Muscle layer of colon (tissue), 2 donors: ENCODE measurements at regions not wholly inside any gene's neighbourhood (a gene's known extent, or its start where the extent isn't known, plus 50 kb on each side); places are given as distances from the start of the nearest gene placed in this dataset.

Source experiments
- H3K27ac ChIP-seq: one replicate; pipeline ENCODE4 v1.7.0; 2013; ENCODE audit warnings: low read depth, mild to moderate bottlenecking, low read length, moderate library complexity
- H3K27me3 ChIP-seq, 2 donors: one replicate each; pipeline ENCODE4 v1.7.0; 2013; ENCODE audit warnings: low read length in 2 of 2, mild to moderate bottlenecking in 2 of 2; ENCODE audit not compliant: insufficient read depth in 2 of 2, control insufficient read depth in 1 of 2
- H3K36me3 ChIP-seq: one replicate; pipeline ENCODE4 v1.7.0; 2013; ENCODE audit warnings: mild to moderate bottlenecking, low read length; ENCODE audit not compliant: insufficient read depth
- H3K4me1 ChIP-seq: one replicate; pipeline ENCODE4 v1.7.0; 2013; ENCODE audit warnings: mild to moderate bottlenecking, low read length; ENCODE audit not compliant: insufficient read depth
- H3K4me3 ChIP-seq, 2 donors: one replicate each; pipeline ENCODE4 v1.7.0; 2013; ENCODE audit warnings: low read length in 2 of 2, low read depth in 1 of 2, mild to moderate bottlenecking in 1 of 2, moderate library complexity in 1 of 2
- H3K9ac ChIP-seq: one replicate; pipeline ENCODE4 v1.7.0; 2013; ENCODE audit warnings: low read length
- H3K9me3 ChIP-seq: one replicate; pipeline ENCODE4 v1.7.0; 2013; ENCODE audit warnings: mild to moderate bottlenecking, low read length
- donor health status: abdominal sarcoma.
- donor health status: Adenocarcinoma of cecum.

DNA sequence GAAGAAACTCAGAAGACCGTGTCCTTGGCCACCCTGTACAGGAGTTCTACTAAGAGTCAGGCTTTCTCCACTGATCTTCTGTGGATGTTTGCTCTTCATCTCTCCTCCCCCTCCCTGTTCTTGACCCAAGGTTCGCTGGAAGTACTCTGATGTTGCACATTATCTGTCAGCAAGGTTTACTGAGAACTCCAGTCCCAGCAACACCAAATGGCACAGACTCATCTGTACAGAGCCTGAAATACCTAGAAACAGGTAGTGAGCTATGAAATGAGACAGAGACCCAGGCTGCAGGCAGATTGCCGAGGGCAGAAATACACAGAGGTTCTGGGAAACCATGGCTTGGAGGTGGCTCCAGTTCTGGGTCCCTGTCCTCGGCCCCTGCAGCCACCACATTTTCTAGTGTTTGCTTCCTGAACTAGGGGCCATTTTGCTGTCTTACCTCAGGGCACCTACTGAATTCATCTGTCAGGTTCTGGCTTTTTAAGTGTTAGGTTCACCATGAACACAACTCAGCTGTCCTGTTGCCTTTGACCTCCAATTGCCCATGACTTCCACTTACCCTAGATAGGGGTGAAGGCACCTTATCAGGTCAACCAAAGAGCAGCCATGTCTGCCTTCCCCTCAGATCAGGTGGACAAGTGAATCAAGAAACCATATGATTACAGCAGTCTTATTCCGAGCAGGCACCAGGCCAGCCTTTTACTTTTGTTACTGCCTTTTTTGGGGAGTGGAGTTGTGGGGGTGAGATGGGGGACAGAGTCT, 92.2 kb downstream of the CDC7 start:
- Histone ChIP-seq H3K4me3 (no peak overlapping the region), H3K27ac (no peak overlapping the region), H3K9ac (no peak overlapping the region), H3K27me3 (no peaks in the 10 kb centered on the region), H3K4me1 (peaks cover 17% of the 10 kb centered on the region), H3K9me3 (no peaks in the 10 kb centered on the region), H3K36me3 (no peaks in the 10 kb centered on the region)

DNA sequence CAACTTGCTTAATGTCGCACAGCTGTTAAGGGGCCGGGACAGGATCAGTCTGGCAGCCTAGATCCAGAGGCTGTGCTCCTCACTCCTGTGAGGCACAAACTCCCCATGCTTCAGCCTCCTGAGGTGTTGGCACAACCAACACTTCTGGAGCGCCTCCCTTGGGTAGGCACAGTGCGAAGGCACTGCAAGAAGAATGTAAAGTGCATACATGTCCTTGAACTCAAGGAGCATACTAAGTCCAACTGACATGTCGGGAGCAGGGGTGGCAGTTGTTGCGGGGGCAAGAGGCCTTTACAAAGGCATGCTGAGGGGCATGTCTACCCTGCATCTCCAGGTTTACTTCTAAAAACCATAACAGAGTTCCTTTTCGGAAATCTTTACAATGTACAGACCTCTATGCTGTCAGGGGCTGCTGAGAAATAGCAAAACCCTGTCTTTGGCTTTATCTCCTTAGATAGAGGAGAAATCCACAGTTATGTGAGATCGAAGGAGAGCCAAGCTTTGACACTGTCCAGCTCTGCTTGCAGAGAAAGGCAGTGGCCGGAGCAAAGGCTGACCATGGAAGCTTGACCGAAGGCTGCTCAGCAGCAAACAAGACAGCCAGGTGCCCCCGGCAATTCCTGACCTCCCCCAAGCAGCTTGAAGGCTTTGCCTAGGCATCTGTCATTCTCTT, 93.9 kb downstream of the CDC7 start:
- H3K4me1 ChIP-seq: peaks cover 17% of the 10 kb centered on the region
- no peak overlapping the region for H3K4me3 ChIP-seq

DNA sequence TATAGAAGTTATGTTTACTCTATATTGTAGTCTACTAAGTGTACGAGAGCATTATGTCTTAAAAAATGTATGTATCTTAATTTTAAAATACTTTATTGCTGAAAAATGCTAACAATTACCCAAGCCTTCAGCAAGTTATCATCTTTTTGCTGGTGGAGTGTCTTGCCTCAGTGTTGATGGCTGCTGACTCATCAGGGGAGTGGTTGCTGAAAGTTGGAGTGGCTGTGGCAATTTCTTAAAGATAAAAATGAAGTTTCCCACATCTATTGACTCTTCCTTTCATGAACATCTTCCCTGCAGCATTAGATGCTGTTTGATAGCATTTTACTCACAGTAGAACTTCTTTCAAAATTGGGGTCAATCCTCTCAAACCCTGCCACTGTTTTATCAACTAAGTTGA, 95.8 kb downstream of the CDC7 start:
- H3K4me3 ChIP-seq: no peak overlapping the region
- H3K36me3 ChIP-seq: no peaks in the 10 kb centered on the region
- H3K4me1 ChIP-seq: peaks cover 18% of the 10 kb centered on the region
- no peak overlapping the region for H3K9ac ChIP-seq
- no peaks in the 10 kb centered on the region for H3K27me3 ChIP-seq
- no peaks in the 10 kb centered on the region for H3K9me3 ChIP-seq
- no peak overlapping the region for H3K27ac ChIP-seq

More for the DNA sequence above, 93.9 kb downstream of the CDC7 start:
- H3K9me3 ChIP-seq: no peaks in the 10 kb centered on the region
- no peaks in the 10 kb centered on the region for H3K36me3 ChIP-seq
- no peaks in the 10 kb centered on the region for H3K27me3 ChIP-seq
- no peak overlapping the region for H3K27ac ChIP-seq
- no peak overlapping the region for H3K9ac ChIP-seq

DNA sequence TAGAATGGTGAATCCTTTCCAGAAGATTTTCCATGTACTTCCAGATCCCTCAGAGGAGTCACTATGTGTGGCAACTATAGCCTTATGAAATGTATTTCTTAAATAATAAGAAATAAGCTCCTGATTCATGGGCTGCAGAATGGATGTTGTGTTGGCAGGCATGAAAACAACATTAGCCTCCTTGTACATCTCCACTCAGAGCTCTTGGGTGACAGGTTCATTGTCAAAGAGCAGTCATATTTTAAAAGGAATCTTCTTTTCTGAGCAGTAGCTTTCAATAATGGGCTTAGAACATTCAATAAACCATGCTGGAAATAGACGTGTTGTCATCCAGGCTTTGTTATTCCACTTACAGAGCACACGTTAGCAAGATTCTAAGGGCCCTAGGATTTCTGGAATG, 96.6 kb downstream of the CDC7 start:
- Histone ChIP-seq H3K27ac (no peak overlapping the region), H3K36me3 (no peaks in the 10 kb centered on the region), H3K9me3 (no peaks in the 10 kb centered on the region), H3K9ac (no peak overlapping the region), H3K4me1 (peaks cover 14% of the 10 kb centered on the region), H3K27me3 (no peaks in the 10 kb centered on the region), H3K4me3 (no peak overlapping the region)

DNA sequence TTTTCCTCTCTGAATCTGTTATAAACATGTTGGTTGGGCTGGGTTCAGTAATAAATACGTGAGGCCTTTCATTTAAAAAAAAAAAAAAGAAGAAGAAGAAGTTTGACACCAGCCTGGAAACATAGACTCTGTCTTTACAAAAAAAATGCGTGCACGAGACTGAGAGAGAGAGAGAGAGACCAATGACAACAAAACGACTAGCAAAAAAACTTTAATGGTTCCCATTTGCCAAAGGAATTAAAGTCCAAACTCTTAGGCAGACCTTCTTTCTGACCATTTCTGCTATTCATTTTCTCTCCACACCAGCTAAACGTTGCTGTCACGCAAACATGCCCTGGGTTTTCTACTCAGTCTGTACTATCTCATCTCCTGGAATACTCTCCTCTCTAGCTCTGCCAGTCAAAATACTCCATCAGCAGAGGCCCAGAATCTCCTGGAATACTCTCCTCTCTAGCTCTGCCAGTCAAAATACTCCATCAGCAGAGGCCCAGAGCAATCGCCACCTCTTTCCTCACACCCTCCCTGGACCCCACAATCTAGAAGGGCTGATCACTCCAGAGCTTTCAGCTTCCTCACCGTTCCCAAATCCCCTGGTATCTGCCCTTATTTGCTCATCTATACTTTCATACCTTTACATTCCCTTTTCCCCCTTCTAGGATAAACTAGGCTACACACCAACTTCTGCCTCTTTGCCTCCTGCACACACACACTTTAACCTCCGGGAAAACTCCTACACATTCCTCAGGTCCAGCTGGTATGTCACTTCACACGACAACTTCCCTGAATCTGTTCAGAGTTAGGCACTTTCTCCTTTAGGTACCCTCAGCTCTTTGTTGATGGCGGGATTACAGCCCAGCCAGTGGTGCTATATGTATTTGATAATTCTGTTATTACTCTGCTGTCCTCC, 100.0 kb downstream of the CDC7 start:
- Histone ChIP-seq H3K27me3 (no peaks in the 10 kb centered on the region), H3K36me3 (no peaks in the 10 kb centered on the region), H3K9ac (no peak overlapping the region), H3K9me3 (no peaks in the 10 kb centered on the region), H3K4me1 (peaks cover 19% of the 10 kb centered on the region), H3K4me3 (no peak overlapping the region), H3K27ac (peak overlapping the region; percentile 8)

DNA sequence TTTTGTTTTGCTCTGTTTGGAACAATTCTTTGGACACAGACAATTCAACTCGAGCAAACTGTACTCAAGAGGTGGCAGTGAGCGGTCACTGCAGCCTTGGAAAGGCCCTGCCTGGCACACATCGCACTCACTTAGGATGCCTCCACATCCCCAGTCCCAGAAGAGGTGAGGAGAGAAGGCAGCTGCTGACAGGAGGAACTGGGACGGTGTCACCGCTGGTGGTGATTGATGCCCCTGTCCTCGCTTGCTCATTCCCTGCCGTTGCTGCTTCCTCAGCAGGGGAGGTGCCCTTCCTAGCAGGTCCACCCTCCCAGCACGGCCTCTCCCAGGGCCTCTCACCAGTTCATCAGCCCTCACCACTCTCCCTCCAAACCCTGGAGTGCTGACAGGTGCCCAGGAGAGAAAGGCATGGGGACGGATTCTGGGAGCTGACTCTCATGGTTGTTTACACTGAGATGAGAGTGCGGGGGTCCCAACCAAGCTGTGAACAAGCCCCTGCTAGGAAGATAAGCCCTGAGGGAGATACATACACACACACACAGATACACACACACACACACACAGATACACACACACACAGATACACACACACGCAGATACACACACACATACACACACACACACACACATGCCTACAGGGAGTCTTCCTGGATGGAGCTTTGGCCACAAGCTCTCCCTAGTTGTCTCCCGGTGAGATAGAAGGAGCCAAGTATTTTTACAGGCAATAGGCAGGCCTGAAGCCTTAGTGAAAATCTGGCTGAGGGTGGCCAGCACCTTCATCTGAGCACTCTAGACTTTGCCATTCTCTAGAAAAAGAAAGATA, 101.1 kb downstream of the CDC7 start:
- H3K9me3 ChIP-seq: no peaks in the 10 kb centered on the region
- no peak overlapping the region for H3K9ac ChIP-seq
- H3K27me3 ChIP-seq: no peaks in the 10 kb centered on the region
- peaks cover 19% of the 10 kb centered on the region for H3K4me1 ChIP-seq
- H3K4me3 ChIP-seq: no peak overlapping the region
- H3K36me3 ChIP-seq: no peaks in the 10 kb centered on the region
- no peak overlapping the region for H3K27ac ChIP-seq

DNA sequence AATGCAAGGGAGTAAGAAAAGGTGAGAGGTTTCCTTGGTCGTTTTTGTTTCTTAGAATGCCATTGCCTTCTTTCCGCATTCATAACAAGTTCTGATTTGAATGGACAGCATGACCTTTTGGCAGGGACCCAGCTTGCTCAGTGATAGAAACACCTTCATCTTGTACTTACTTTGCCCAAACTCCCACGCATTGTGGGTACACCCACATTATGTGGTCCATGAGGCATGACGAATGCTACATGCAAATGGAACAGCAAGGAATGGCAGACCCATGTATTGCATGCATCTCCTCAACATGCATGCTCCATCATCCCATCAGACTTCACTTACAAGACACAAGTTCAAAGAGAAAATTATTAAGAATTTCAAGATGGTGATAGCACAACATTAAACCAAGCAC, 102.8 kb downstream of the CDC7 start:
- Histone ChIP-seq H3K9ac (no peak overlapping the region), H3K27me3 (no peaks in the 10 kb centered on the region), H3K9me3 (no peaks in the 10 kb centered on the region), H3K4me1 (peaks cover 19% of the 10 kb centered on the region), H3K27ac (no peak overlapping the region), H3K36me3 (no peaks in the 10 kb centered on the region), H3K4me3 (no peak overlapping the region)

DNA sequence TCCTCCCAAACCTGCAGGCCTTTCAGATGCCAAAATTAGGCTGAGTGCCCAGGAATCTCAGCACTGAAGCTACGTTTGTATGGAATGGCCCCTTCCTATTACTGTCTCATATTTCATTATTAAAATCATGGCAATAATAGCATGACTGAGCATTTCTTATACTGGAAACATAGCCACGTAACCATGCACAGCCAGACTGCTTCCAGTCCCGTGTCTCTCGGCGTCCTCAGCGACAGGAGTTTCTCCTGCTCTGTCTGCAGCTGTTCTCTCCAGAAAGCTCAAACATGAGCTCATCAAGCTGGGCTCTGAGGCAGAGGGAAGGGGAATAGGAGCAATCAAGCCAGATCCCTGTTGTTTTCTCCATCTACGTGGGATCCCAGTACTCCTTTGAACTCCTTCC, 104.0 kb downstream of the CDC7 start:
- no peak overlapping the region for H3K4me3 ChIP-seq

DNA sequence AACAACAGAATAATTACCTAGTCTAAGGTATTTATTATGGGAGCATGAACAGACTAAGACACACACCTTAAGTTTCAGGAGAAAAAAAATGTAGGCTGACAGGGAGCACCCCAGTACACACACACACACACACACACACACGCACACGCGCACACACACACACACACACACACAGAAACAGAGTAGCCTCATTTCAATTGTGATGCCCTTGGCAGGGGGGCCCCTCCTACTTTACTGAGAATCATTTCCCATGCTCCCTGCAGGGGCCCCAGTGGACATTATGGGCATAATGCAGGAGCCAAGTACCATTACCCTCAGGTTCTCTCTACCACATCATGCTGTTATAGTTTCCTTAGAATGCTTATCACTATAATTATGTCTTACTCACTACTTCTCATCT, 104.9 kb downstream of the CDC7 start:
- no peak overlapping the region for H3K9ac ChIP-seq
- peaks cover 26% of the 10 kb centered on the region for H3K4me1 ChIP-seq
- H3K9me3 ChIP-seq: no peaks in the 10 kb centered on the region
- no peaks in the 10 kb centered on the region for H3K27me3 ChIP-seq
- no peaks in the 10 kb centered on the region for H3K36me3 ChIP-seq
- no peak overlapping the region for H3K27ac ChIP-seq
- H3K4me3 ChIP-seq: no peak overlapping the region

More for the DNA sequence above, 104.0 kb downstream of the CDC7 start:
- Histone ChIP-seq H3K4me1 (peaks cover 26% of the 10 kb centered on the region), H3K27me3 (no peaks in the 10 kb centered on the region), H3K36me3 (no peaks in the 10 kb centered on the region), H3K9me3 (no peaks in the 10 kb centered on the region), H3K9ac (no peak overlapping the region), H3K27ac (no peak overlapping the region)

DNA sequence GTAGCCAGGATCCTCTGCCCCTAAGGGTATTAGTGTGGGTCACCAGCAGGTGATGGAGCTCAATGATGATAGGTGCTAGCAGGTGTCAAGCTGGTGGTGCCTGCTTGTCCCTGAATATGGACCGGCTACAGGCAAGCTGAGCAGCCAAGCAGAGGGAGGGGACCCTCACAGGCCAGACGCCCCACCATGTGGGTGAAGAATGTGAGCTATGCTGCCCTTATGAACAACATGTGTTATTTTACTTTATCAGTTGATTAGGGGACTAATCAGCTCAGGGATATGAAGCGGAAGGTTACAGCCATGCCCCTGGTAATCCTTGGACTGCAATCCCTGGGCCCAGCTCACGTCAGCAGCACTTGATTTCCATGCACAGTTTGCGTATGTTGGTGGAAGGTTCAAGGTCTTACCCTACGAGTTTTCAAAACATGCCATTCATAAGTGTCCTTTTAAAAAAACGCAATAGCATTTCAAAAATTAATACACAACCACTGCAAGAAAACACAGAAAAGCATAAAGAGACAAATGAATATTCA, 106.0 kb downstream of the CDC7 start:
- peaks cover 20% of the 10 kb centered on the region for H3K4me1 ChIP-seq
- no peaks in the 10 kb centered on the region for H3K9me3 ChIP-seq
- no peak overlapping the region for H3K27ac ChIP-seq
- no peaks in the 10 kb centered on the region for H3K27me3 ChIP-seq
- no peak overlapping the region for H3K9ac ChIP-seq
- H3K36me3 ChIP-seq: no peaks in the 10 kb centered on the region
- no peak overlapping the region for H3K4me3 ChIP-seq
